ENCODE measurements at regions not wholly inside any gene's neighbourhood (a gene's known extent, or its start where the extent isn't known, plus 50 kb on each side); places are given as distances from the start of the nearest gene placed in this dataset.

DNA sequence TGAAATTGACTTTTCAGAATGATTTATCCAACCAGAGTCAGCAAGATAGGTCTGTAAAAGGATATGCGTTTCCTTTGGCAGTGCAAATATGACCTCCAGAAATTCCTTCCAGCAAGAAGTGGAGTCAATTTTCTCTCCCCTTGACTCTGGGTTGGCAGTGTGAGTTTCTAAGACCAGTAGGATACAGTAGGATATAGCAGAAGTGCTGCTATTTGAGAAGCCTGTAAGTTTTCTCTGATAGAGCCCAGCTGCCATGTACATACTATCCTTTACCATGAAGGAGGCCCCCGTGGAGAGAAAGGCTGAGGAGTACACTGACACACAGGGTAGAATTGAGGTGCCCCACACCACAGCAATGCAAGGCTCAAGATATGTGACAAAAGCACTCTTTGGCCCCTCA, 409.1 kb upstream of the PDZRN3 start:
- DNase-seq, result no peak
- Histone ChIP-seq H3K27me3 (ENCODE audit: low read depth) (no peaks in the 10 kb centered on the region), H3K4me3 (no peak overlapping the region), H3K27ac (replicated peaks) (no peak overlapping the region), H3K4me1 (no peaks in the 10 kb centered on the region), H3K36me3 (no peaks in the 10 kb centered on the region), H3K9me3 (replicated peaks) (no peaks in the 10 kb centered on the region)
- intact Hi-C loops (cut with micrococcal nuclease), result no loop called here
- TF ChIP-seq, protein P1, sequence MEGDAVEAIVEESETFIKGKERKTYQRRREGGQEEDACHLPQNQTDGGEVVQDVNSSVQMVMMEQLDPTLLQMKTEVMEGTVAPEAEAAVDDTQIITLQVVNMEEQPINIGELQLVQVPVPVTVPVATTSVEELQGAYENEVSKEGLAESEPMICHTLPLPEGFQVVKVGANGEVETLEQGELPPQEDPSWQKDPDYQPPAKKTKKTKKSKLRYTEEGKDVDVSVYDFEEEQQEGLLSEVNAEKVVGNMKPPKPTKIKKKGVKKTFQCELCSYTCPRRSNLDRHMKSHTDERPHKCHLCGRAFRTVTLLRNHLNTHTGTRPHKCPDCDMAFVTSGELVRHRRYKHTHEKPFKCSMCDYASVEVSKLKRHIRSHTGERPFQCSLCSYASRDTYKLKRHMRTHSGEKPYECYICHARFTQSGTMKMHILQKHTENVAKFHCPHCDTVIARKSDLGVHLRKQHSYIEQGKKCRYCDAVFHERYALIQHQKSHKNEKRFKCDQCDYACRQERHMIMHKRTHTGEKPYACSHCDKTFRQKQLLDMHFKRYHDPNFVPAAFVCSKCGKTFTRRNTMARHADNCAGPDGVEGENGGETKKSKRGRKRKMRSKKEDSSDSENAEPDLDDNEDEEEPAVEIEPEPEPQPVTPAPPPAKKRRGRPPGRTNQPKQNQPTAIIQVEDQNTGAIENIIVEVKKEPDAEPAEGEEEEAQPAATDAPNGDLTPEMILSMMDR (IDR thresholded peaks at IDR 0.05; ENCODE audit: borderline replicate concordance), result no peak

DNA sequence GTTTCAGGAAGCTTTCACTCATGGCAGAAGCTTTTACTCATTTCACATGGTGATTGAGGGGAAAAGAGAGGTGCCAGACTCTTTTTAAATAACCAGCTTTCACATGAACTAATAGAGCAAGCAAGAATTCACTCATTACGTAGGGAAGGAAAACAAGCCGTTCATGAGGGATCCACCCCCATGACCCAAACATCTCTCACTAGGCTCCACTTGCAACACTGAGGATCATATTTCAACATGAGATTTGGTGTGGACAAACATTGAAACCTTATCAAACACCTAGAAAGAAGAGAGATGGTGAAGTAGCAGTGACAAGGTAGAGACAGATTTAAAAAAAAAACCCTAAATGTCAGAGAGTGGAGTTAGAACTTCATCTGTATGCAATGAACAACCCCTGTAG, 408.6 kb upstream of the PDZRN3 start:
- H3K4me1 ChIP-seq, result no peaks in the 10 kb centered on the region
- intact Hi-C loops (cut with micrococcal nuclease), result no loop called here
- no peaks in the 10 kb centered on the region for H3K36me3 ChIP-seq
- TF ChIP-seq, protein P1 (IDR thresholded peaks at IDR 0.05; ENCODE audit: borderline replicate concordance), result no peak
- no peak for DNase-seq
- no peak overlapping the region for H3K4me3 ChIP-seq
- no peaks in the 10 kb centered on the region for H3K27me3 ChIP-seq (ENCODE audit: low read depth)
- no peaks in the 10 kb centered on the region for H3K9me3 ChIP-seq (replicated peaks)
- H3K27ac ChIP-seq (replicated peaks), result no peak overlapping the region

DNA sequence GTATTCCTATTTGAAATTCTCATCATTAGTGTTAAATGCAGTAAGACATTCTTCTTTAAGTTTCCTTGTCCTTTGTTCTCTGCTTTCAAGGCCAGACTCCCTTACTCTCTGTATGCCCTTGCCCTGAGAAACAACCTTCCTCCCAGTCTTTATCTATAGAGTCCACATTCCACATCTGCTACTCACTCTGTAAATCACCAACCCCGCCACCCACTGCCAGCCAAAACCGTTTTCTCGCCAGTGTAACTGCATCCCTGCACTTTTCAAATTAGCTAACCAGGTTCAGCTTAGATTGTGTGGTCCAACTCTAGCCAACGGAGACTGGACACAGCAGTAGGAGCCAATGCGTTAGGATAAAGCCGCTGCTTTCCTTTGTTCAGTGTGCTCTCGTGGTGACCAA, 402.4 kb upstream of the PDZRN3 start:
- intact Hi-C loops (cut with micrococcal nuclease), result no loop called here
- H3K27me3 ChIP-seq (ENCODE audit: low read depth), result no peaks in the 10 kb centered on the region
- TF ChIP-seq, protein P1 (IDR thresholded peaks at IDR 0.05; ENCODE audit: borderline replicate concordance), result no peak
- H3K9me3 ChIP-seq (replicated peaks), result no peaks in the 10 kb centered on the region
- H3K27ac ChIP-seq (replicated peaks), result no peak overlapping the region
- DNase-seq, result no peak
- no peaks in the 10 kb centered on the region for H3K36me3 ChIP-seq
- H3K4me3 ChIP-seq, result no peak overlapping the region
- no peaks in the 10 kb centered on the region for H3K4me1 ChIP-seq

DNA sequence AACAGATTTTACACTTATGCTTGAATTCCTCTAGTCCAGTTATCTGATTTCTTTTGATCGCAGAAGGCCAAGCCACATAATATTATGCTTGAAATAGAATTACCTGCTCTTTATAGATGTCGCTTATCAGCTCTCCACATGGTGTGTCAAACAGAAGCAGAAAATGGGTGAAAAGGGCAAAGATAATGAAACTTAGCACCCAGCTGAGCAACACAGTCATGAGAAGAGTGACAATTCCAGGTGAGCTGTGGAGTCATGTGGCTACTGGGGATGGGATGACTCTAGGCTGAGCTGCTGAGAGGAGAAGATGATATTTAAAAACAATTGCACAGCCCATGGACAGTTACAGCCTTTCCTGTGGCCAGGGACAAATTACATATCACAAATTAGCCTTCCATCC, 398.7 kb upstream of the PDZRN3 start:
- Histone ChIP-seq H3K27me3 (ENCODE audit: low read depth) (no peaks in the 10 kb centered on the region), H3K4me1 (no peaks in the 10 kb centered on the region), H3K9me3 (replicated peaks) (no peaks in the 10 kb centered on the region), H3K4me3 (no peak overlapping the region), H3K36me3 (no peaks in the 10 kb centered on the region), H3K27ac (replicated peaks) (no peak overlapping the region)
- no peak for DNase-seq
- TF ChIP-seq, protein P1 (IDR thresholded peaks at IDR 0.05; ENCODE audit: borderline replicate concordance), result no peak
- intact Hi-C loops (cut with micrococcal nuclease), result no loop called here

DNA sequence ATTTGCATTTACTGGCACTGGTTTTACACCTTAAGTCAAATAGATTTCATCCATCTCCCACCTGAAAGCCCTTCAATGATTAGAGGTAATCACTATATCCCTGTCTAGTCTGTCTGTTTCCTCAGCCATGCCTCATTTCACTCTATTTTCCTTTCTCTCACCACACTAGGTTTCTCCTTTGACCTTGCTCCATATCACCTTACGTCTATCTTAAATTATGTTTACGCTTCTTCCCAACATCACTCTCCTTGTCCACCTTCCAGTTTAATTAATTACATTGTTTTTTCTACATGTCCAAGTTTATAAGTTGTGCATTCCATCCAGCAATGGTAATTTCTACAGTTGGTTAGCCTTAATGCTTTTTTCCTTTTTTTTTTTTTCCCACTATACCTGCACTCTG, 396.7 kb upstream of the PDZRN3 start:
- intact Hi-C loops (cut with micrococcal nuclease), result no loop called here
- Histone ChIP-seq H3K27ac (replicated peaks) (no peak overlapping the region), H3K36me3 (no peaks in the 10 kb centered on the region), H3K27me3 (ENCODE audit: low read depth) (no peaks in the 10 kb centered on the region), H3K4me3 (no peak overlapping the region), H3K4me1 (no peaks in the 10 kb centered on the region), H3K9me3 (replicated peaks) (no peaks in the 10 kb centered on the region)
- no peak for DNase-seq
- TF ChIP-seq, protein P1 (IDR thresholded peaks at IDR 0.05; ENCODE audit: borderline replicate concordance), result no peak

Measured in left ventricle myocardium inferior (tissue), 1 donor.